Gastroesophageal sphincter (tissue), 4 donors: ENCODE measurements at regions not wholly inside any gene's neighbourhood (a gene's known extent, or its start where the extent isn't known, plus 50 kb on each side); places are given as distances from the start of the nearest gene placed in this dataset.

Experiments
- ATAC-seq: fragments of 150-250 bp; one replicate; pipeline ENCODE4 v1.9.1; 2016; ENCODE audit warnings: mild to moderate bottlenecking, moderate library complexity
- H3K27ac ChIP-seq, 4 donors: fragments of 200-600 bp; sonication (generic) in 3 of 4; 1 replicate in 3 of 4; 2 replicates in 1 of 4; pipeline ENCODE4 v1.5.1; 2016 to 2019
- H3K27me3 ChIP-seq: fragments of 200-600 bp; sonication (generic); one replicate; pipeline ENCODE4 v1.5.1; 2019
- H3K36me3 ChIP-seq, 2 donors: fragments of 200-600 bp; sonication (generic); one replicate each; pipeline ENCODE4 v1.5.1; 2019; ENCODE audit warnings: control low read depth in 1 of 2
- H3K4me1 ChIP-seq, 3 donors: fragments of 200-600 bp; sonication (generic); 1 replicate in 2 of 3; 2 replicates in 1 of 3; pipeline ENCODE4 v1.5.1; 2016 to 2019; ENCODE audit warnings: control low read depth in 2 of 3
- H3K4me3 ChIP-seq, 2 donors: fragments of 200-600 bp; sonication (generic); one replicate each; pipeline ENCODE4 v1.5.1; 2019; ENCODE audit warnings: mild to moderate bottlenecking in 1 of 2, moderate library complexity in 1 of 2
- H3K9me3 ChIP-seq, 3 donors: fragments of 200-600 bp; sonication (generic); one replicate each; pipeline ENCODE4 v1.5.1; 2017 to 2019; ENCODE audit warnings: control low read depth in 2 of 3
- CTCF ChIP-seq, 4 experiments: fragments of 200-600 bp in 2 of 4; fragments of 450-650 bp in 2 of 4; sonication (generic) in 1 of 4; IDR thresholded peaks; one replicate each; pipeline ENCODE4 v1.5.1; 2017 to 2019; ENCODE audit warnings: antibody characterized with exemption in 4 of 4, mild to moderate bottlenecking in 2 of 4, moderate library complexity in 2 of 4
- EP300 ChIP-seq: sonication (generic); formaldehyde crosslinking; IDR thresholded peaks from one replicate; pipeline ENCODE4 v1.6.1; 2017; ENCODE audit warnings: antibody characterized with exemption, mild to moderate bottlenecking
- POLR2A ChIP-seq, 2 donors: fragments of 450-650 bp; IDR thresholded peaks; one replicate each; pipeline ENCODE4 v1.6.1; 2017; ENCODE audit warnings: antibody characterized with exemption in 2 of 2, mild to moderate bottlenecking in 2 of 2, moderate library complexity in 1 of 2
- POLR2AphosphoS5 ChIP-seq: sonication (generic); formaldehyde crosslinking; IDR thresholded peaks from one replicate; pipeline ENCODE4 v1.6.1; 2017; ENCODE audit warnings: antibody characterized with exemption
- WGBS, 2 donors: methylation state at CpG; one replicate each; pipeline ENCODE4 v1.1.5; 2018; ENCODE audit warnings: low coverage in 1 of 2; 5-methylcytosine and 5-hydroxymethylcytosine counted together

- WGBS, 2 donors: 54 to 69% methylated on average over 3 of the region's 3 CpGs
- Histone ChIP-seq H3K9me3 (no peaks in the 10 kb centered on the region), H3K4me1 (no peaks in the 10 kb centered on the region), H3K27ac (no peak overlapping the region), H3K36me3 (no peaks in the 10 kb centered on the region), H3K4me3 (no peak overlapping the region), H3K27me3 (peaks cover 20% of the 10 kb centered on the region)
- TF ChIP-seq CTCF (IDR thresholded peaks at IDR 0.05) (no peak), POLR2AphosphoS5 (no peak), EP300 (no peak), POLR2A (IDR thresholded peaks at IDR 0.05) (no peak)
- ATAC-seq: no peak
Observed at GRCh38 chr15:79492065-79492464, 59.9 kb downstream of the MINAR1 start.

GRCh38 chr15:79494384-79494909 lies 62.3 kb downstream of the MINAR1 start:
- Histone ChIP-seq H3K9me3 (no peaks in the 10 kb centered on the region), H3K27ac (no peak overlapping the region), H3K27me3 (peaks cover 20% of the 10 kb centered on the region), H3K4me3 (no peak overlapping the region), H3K4me1 (no peaks in the 10 kb centered on the region), H3K36me3 (no peaks in the 10 kb centered on the region)
- ATAC-seq: no peak
- 37 to 53% methylated on average over 4 to 7 of the region's 7 CpGs for WGBS, 2 donors
- no peak for TF ChIP-seq POLR2A (IDR thresholded peaks at IDR 0.05)
- TF ChIP-seq EP300: no peak
- TF ChIP-seq CTCF (IDR thresholded peaks at IDR 0.05): no peak
- TF ChIP-seq POLR2AphosphoS5: no peak

- no peak overlapping the region for H3K4me3 ChIP-seq
- TF ChIP-seq CTCF (IDR thresholded peaks at IDR 0.05) (no peak), POLR2AphosphoS5 (no peak), EP300 (no peak), POLR2A (IDR thresholded peaks at IDR 0.05) (no peak)
- no peaks in the 10 kb centered on the region for H3K36me3 ChIP-seq
- 32 to 57% methylated on average over 3 to 4 of the region's 6 CpGs for WGBS, 2 donors
- H3K27ac ChIP-seq: no peak overlapping the region
- no peaks in the 10 kb centered on the region for H3K9me3 ChIP-seq
- no peaks in the 10 kb centered on the region for H3K4me1 ChIP-seq
- ATAC-seq: no peak
- peaks cover 20% of the 10 kb centered on the region for H3K27me3 ChIP-seq
Observed at GRCh38 chr15:79494963-79495755, 63.0 kb downstream of the MINAR1 start.

- Histone ChIP-seq H3K4me1 (no peaks in the 10 kb centered on the region), H3K36me3 (no peaks in the 10 kb centered on the region), H3K4me3 (no peak overlapping the region), H3K27ac (no peak overlapping the region), H3K9me3 (no peaks in the 10 kb centered on the region), H3K27me3 (peaks cover 20% of the 10 kb centered on the region)
- no peak for ATAC-seq
- no peak for TF ChIP-seq EP300
- no peak for TF ChIP-seq CTCF (IDR thresholded peaks at IDR 0.05)
- TF ChIP-seq POLR2AphosphoS5: no peak
- TF ChIP-seq POLR2A (IDR thresholded peaks at IDR 0.05): no peak
- WGBS, 2 donors: 47 to 48% methylated on average over 2 of the region's 2 CpGs
Observed at GRCh38 chr15:79495775-79496174, 63.6 kb downstream of the MINAR1 start.

GRCh38 chr15:79496838-79497237 lies 64.7 kb downstream of the MINAR1 start:
- H3K4me3 ChIP-seq: no peak overlapping the region
- no peaks in the 10 kb centered on the region for H3K36me3 ChIP-seq
- H3K27ac ChIP-seq: no peak overlapping the region
- H3K27me3 ChIP-seq: peaks cover 20% of the 10 kb centered on the region
- ATAC-seq: no peak
- no peaks in the 10 kb centered on the region for H3K9me3 ChIP-seq
- no peaks in the 10 kb centered on the region for H3K4me1 ChIP-seq
- 94% methylated on average over 4 of the region's 4 CpGs; no CpG with 5 or more reads in 1 of the 2 donors for whole genome bisulfite sequencing, 2 donors
- TF ChIP-seq POLR2A (IDR thresholded peaks at IDR 0.05): no peak
- no peak for TF ChIP-seq CTCF (IDR thresholded peaks at IDR 0.05)
- TF ChIP-seq POLR2AphosphoS5: no peak
- TF ChIP-seq EP300: no peak
